HUES6 (cell line): ENCODE measurements at regions not wholly inside any gene's neighbourhood (a gene's known extent, or its start where the extent isn't known, plus 50 kb on each side); places are given as distances from the start of the nearest gene placed in this dataset.
"Not testable (repeated sequence)": the region's sequence is repeated elsewhere in the genome, so short reads cannot be mapped to it uniquely, and the experiment has no call there.

Experiments
- H3K27ac ChIP-seq: 2 replicates; pipeline ENCODE4 v1.7.0; 2013; ENCODE audit warnings: low read depth, mild to moderate bottlenecking, low read length, inconsistent platforms
- H3K27me3 ChIP-seq: 2 replicates; pipeline ENCODE4 v1.6.1; 2013; ENCODE audit warnings: low read length; ENCODE audit not compliant: control insufficient read depth, insufficient read depth
- H3K36me3 ChIP-seq: 2 replicates; pipeline ENCODE4 v1.6.1; 2013; ENCODE audit warnings: low read length; ENCODE audit not compliant: control insufficient read depth, insufficient read depth
- H3K4me1 ChIP-seq: 2 replicates; pipeline ENCODE4 v1.6.1; 2013; ENCODE audit warnings: low read length; ENCODE audit not compliant: control insufficient read depth, insufficient read depth
- H3K4me3 ChIP-seq: 2 replicates; pipeline ENCODE4 v1.5.1; 2013; ENCODE audit warnings: low read depth, low read length
- H3K9ac ChIP-seq: one replicate; pipeline ENCODE4 v1.6.1; 2013; ENCODE audit warnings: mild to moderate bottlenecking, low read length
- H3K9me3 ChIP-seq: 2 replicates; pipeline ENCODE4 v1.6.1; 2013; ENCODE audit warnings: low read depth, low read length; ENCODE audit not compliant: control insufficient read depth, insufficient read depth

GRCh38 chr12:131632652-131633023 lies 78.3 kb upstream of the SFSWAP start:
- not testable (repeated sequence) for H3K9me3 ChIP-seq, H3K27ac ChIP-seq, H3K4me3 ChIP-seq, H3K36me3 ChIP-seq, H3K9ac ChIP-seq
- Histone ChIP-seq H3K4me1 (peaks cover 14% of the 10 kb centered on the region), H3K27me3 (peaks cover 19% of the 10 kb centered on the region; the same call in 1 of the 2 replicates)

DNA sequence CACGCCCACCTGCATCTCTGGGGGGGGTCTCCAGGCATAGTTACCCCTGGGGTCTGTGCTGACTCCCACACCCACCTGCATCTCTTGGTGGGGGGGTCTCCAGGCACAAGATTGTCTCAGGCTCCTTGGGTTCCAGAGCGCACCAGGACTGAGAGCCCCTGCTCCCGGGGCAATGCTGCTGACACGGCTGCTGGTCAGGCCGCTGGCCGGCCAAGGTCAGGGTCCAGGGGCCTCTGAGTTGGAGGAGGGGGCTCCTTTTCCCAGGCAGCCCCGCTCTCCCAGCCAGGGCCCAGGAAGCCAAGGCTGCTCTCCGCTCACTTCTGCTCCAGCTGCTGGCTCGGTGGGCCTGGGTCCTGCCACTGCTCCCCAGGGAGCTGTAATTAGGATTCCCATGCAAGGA lies 77.3 kb upstream of the SFSWAP start:
- H3K27me3 ChIP-seq, result peaks cover 14% of the 10 kb centered on the region
- not testable (repeated sequence) for H3K36me3 ChIP-seq, H3K27ac ChIP-seq, H3K9ac ChIP-seq, H3K4me3 ChIP-seq, H3K9me3 ChIP-seq, H3K4me1 ChIP-seq

DNA sequence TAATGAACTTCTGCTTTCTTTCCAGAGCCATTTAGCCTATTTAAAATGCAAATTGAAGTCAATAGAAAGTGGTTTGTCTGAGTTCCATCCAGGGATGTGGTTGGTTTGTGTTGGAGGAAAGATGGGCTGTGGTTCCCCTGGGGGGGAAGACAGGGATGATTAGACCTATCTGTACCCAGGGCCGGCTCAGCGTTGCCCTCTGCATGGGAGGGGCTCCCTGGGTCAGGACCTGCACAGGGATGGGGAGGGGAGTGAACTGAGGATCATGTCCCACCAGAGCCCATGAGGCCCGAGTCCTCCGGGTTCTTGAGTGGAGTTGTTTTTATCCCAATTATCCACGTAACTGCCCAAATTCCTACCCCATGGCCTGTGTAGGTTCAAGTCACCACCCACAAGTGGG lies 76.9 kb upstream of the SFSWAP start:
- Histone ChIP-seq H3K36me3 (no peaks in the 10 kb centered on the region), H3K9ac (no peak overlapping the region), H3K9me3 (no peaks in the 10 kb centered on the region), H3K4me3 (no peak overlapping the region), H3K27ac (no peak overlapping the region), H3K4me1 (peaks cover 1% of the 10 kb centered on the region), H3K27me3 (peaks cover 13% of the 10 kb centered on the region)

- peaks cover 11% of the 10 kb centered on the region for H3K27me3 ChIP-seq
- not testable (repeated sequence) for H3K36me3 ChIP-seq, H3K9me3 ChIP-seq, H3K4me3 ChIP-seq, H3K4me1 ChIP-seq, H3K9ac ChIP-seq, H3K27ac ChIP-seq
These were observed 75.9 kb upstream of the SFSWAP start for GRCh38 chr12:131635012-131635411.

DNA sequence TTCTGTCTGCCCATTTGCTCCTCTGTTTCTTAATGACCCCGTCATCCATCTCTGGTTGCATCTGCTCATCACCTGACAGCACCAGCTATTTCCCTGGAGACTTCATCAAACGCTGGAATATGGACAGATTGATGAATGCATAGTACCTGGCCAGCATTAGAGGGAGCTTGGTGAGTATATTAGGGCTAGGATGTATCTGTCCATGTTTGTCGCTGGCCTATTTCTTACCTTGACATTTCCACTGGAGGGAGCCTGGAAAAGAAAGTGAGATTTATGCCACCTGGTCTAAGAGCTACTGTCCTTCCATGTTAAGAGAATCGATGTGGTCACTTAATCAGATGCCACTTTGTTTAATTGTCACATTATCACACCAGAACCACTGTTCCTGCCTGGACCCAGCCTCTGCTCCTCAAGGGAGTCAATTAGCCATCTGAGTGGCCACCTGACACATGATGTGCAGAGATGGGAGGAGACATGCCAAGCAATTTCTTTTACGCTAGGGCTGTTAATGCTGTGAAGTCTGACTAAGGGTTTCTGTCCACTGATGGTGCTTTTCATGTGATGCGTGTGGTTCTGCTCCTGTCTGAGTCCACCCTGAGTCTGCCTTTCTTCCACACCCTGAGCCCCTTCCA lies 75.3 kb upstream of the SFSWAP start:
- H3K4me1 ChIP-seq, result no peaks in the 10 kb centered on the region; the same call in none of the 2 replicates
- no peak overlapping the region for H3K27ac ChIP-seq
- peaks cover 11% of the 10 kb centered on the region for H3K27me3 ChIP-seq
- H3K9me3 ChIP-seq, result no peaks in the 10 kb centered on the region
- H3K9ac ChIP-seq, result no peak overlapping the region
- H3K36me3 ChIP-seq, result no peaks in the 10 kb centered on the region
- no peak overlapping the region for H3K4me3 ChIP-seq

- no peak overlapping the region for H3K4me3 ChIP-seq
- H3K36me3 ChIP-seq, result no peaks in the 10 kb centered on the region
These were observed 74.6 kb upstream of the SFSWAP start for GRCh38 chr12:131636266-131636665.

DNA sequence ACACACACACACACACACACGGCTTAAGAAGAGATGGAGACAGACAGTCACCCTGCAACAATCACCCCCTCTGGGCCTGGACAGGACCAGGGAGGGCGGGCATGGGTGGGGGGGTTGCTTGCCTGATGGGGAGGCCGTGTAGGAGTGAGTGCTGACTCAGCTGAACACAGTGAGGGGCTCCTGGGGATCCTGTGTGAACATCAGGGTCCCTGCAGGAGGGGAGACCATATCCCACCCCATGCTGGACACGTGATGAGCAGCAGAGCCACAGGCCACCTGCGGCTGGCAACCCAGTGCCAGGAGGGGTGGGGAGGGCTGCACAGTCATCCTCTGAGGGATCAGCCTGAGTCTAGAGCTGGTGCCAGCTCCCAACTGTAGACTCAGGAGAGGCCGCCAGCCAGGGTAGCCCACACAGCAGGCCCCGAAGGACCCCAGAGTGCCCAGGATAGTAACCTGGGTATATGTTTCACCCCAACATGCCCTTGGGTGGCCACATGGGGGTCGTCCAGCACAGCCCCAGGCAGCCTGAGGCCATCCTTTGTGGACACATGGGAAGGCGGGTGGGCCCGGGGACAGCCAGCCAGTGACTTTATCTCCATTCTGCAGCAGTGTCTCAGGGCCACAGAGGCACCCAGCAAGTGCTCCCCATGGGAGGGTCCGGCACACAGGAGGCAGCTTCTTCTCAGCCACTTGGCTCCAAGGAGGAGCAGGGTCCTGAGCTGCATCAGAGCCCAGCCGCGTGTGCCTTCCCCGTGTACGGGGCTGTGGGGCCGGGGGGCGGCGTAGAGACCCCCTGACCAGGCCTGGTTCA lies 73.7 kb upstream of the SFSWAP start:
- H3K36me3 ChIP-seq, result no peaks in the 10 kb centered on the region
- H3K9me3 ChIP-seq, result no peaks in the 10 kb centered on the region
- H3K9ac ChIP-seq, result no peak overlapping the region
- H3K27me3 ChIP-seq, result peaks cover 11% of the 10 kb centered on the region
- H3K27ac ChIP-seq, result no peak overlapping the region
- no peak overlapping the region for H3K4me3 ChIP-seq
- no peaks in the 10 kb centered on the region; the same call in none of the 2 replicates for H3K4me1 ChIP-seq

More at GRCh38 chr12:131636266-131636665, 74.6 kb upstream of the SFSWAP start:
- Histone ChIP-seq H3K4me1 (no peaks in the 10 kb centered on the region; the same call in none of the 2 replicates), H3K9me3 (no peaks in the 10 kb centered on the region), H3K27ac (no peak overlapping the region), H3K9ac (no peak overlapping the region), H3K27me3 (peaks cover 11% of the 10 kb centered on the region)

DNA sequence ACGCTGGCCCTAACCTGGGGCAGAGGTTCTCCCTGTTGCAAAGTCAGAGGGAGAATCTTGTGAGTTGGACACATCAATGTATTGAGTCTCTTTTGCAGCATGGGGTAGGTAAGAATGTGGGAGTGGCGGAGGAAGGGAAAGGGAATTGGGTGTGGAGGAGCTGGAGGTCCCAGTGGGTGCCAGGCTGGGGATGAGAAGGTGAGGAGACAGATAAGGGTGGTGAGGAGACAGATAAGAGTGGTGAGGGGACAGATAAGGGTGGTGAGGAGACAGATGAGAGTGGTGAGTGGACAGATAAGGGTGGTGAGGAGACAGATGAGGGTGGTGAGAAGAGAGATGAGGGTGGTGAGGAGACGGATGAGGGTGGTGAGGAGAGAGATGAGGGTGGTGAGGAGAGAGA lies 72.9 kb upstream of the SFSWAP start:
- Histone ChIP-seq H3K36me3 (no peaks in the 10 kb centered on the region), H3K4me1 (no peaks in the 10 kb centered on the region; the same call in 1 of the 2 replicates), H3K9me3 (no peaks in the 10 kb centered on the region), H3K27ac (no peak overlapping the region), H3K4me3 (no peak overlapping the region), H3K27me3 (peaks cover 11% of the 10 kb centered on the region), H3K9ac (no peak overlapping the region)

- H3K36me3 ChIP-seq, result no peaks in the 10 kb centered on the region
- no peak overlapping the region for H3K4me3 ChIP-seq
- no peak overlapping the region for H3K27ac ChIP-seq
- no peaks in the 10 kb centered on the region for H3K9me3 ChIP-seq
- peaks cover 5% of the 10 kb centered on the region for H3K4me1 ChIP-seq
- peaks cover 11% of the 10 kb centered on the region for H3K27me3 ChIP-seq
- no peak overlapping the region for H3K9ac ChIP-seq
These were observed 71.5 kb upstream of the SFSWAP start for GRCh38 chr12:131639270-131639940.

GRCh38 chr12:131640525-131640924 lies 70.4 kb upstream of the SFSWAP start:
- Histone ChIP-seq H3K4me1 (peaks cover 12% of the 10 kb centered on the region), H3K27me3 (peaks cover 13% of the 10 kb centered on the region), H3K27ac (no peak overlapping the region), H3K9me3 (no peaks in the 10 kb centered on the region), H3K9ac (no peak overlapping the region), H3K36me3 (no peaks in the 10 kb centered on the region), H3K4me3 (no peak overlapping the region)

DNA sequence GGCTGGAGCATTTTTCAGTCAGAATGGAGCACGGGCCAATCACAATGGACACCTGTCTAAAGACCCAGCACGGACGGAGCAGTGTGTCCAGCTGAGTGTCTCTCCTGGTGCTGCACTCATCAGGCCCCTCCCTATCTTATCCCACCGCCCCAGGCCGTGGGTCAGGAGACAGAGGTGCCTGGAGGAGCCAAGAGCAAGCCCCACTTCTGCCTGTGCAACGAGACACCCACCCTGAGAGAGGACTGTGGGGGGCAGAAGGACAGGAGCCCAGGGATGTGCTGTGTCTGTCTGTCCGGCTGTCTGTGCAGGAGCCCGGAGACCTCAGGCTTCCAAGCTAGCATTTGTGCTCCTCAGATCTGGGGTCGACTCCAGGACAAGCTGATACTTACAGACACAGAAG lies 69.6 kb upstream of the SFSWAP start:
- no peak overlapping the region for H3K4me3 ChIP-seq

More for the DNA sequence above, 69.6 kb upstream of the SFSWAP start:
- no peaks in the 10 kb centered on the region for H3K36me3 ChIP-seq
- peaks cover 12% of the 10 kb centered on the region for H3K4me1 ChIP-seq
- no peak overlapping the region for H3K27ac ChIP-seq
- H3K27me3 ChIP-seq, result peaks cover 10% of the 10 kb centered on the region
- H3K9me3 ChIP-seq, result no peaks in the 10 kb centered on the region
- H3K9ac ChIP-seq, result no peak overlapping the region
